ENCODE measurements at regions not wholly inside any gene's neighbourhood (a gene's known extent, or its start where the extent isn't known, plus 50 kb on each side); places are given as distances from the start of the nearest gene placed in this dataset.

DNA sequence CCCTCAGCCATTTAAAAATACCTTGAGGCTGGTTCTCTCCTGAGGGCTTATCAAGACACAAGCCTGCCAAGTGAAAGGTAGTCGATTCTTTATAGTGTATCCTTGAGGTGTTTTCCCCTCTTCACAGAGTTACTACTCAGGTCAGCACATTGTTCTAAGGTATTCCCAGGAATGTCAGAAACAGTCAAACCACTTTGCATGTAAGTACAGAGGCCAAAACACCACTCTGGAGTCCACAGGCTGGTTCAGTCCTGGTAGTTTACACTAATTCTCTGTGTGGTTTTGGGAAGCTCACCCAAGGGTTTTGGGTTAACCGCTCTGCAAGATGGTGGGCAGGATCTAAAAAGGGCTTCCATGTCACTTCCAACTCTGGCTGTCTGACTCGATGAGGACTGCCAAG, 162.3 kb upstream of the PPP2R2B start:
- TF ChIP-seq ARNT (IDR thresholded peaks at IDR 0.05) (no peak), SP1 (IDR thresholded peaks at IDR 0.05) (no peak), ELF4 (IDR thresholded peaks at IDR 0.05) (no peak), FOXK2 (IDR thresholded peaks at IDR 0.05) (no peak), LEF1 (IDR thresholded peaks at IDR 0.05; ENCODE audit: borderline replicate concordance) (no peak), ZNF384 (IDR thresholded peaks at IDR 0.05) (no peak), BHLHE40 (IDR thresholded peaks at IDR 0.05; ENCODE audit: borderline replicate concordance) (no peak), L3MBTL2 (conservative IDR thresholded peaks at IDR 0.05) (no peak), HDGF (IDR thresholded peaks at IDR 0.05; ENCODE audit: borderline replicate concordance) (no peak), CTBP1 (IDR thresholded peaks at IDR 0.05; ENCODE audit: borderline replicate concordance) (no peak), FOXM1 (IDR thresholded peaks at IDR 0.05; ENCODE audit: borderline replicate concordance) (no peak), FOXA1 (IDR thresholded peaks at IDR 0.05) (no peak), SUZ12 (IDR thresholded peaks at IDR 0.05) (no peak), TARDBP (IDR thresholded peaks at IDR 0.05) (no peak), NFRKB (IDR thresholded peaks at IDR 0.05) (no peak)
- TF ChIP-seq, protein P1, sequence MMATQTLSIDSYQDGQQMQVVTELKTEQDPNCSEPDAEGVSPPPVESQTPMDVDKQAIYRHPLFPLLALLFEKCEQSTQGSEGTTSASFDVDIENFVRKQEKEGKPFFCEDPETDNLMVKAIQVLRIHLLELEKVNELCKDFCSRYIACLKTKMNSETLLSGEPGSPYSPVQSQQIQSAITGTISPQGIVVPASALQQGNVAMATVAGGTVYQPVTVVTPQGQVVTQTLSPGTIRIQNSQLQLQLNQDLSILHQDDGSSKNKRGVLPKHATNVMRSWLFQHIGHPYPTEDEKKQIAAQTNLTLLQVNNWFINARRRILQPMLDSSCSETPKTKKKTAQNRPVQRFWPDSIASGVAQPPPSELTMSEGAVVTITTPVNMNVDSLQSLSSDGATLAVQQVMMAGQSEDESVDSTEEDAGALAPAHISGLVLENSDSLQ (IDR thresholded peaks at IDR 0.05): no peak
- POLR2A ChIA-PET: no interaction called here
- no peak for DNase-seq (ENCODE audit: extremely low spot score)
- CTCF ChIA-PET: no interaction called here

DNA sequence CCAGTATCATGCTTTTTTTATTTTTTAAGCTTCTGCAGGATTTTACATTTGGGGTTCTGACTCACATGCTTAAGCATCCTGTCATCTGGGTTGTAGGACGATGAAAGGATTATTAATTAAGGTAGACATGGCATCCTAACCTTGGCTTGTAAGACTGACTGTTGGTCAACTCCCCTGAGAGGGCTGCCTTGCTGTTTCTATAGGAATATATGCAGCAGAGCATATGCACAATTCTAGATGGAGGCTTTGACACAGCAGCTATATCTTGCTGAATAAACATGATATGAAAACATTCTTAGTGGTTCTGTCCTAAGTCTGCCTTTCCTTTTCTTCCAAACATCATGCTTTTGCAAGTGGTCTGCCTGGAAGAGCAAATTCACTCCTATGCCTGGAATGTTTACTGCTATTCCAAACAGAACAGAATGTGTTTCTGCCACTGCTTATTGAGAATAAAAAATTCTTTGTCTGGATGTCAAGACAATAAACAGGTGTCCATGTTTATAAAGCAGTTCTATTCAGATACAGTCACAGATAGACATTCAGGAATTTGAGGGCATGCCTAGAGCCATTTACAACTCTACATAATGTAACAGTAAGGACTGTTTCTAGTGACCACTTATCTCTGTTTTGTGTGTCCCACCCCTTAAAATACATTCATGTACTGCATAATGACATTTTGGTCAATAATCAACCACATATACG, 166.2 kb upstream of the PPP2R2B start:
- no peak for DNase-seq (ENCODE audit: extremely low spot score)
- ChIA-PET CTCF (no interaction called here), POLR2A (no interaction called here)
- TF ChIP-seq SP1 (IDR thresholded peaks at IDR 0.05): no peak
- no peak for TF ChIP-seq BHLHE40 (IDR thresholded peaks at IDR 0.05; ENCODE audit: borderline replicate concordance)
- no peak for TF ChIP-seq ZNF384 (IDR thresholded peaks at IDR 0.05)
- TF ChIP-seq FOXA1 (IDR thresholded peaks at IDR 0.05): no peak
- no peak for TF ChIP-seq TARDBP (IDR thresholded peaks at IDR 0.05)
- no peak for TF ChIP-seq FOXM1 (IDR thresholded peaks at IDR 0.05; ENCODE audit: borderline replicate concordance)
- no peak for TF ChIP-seq CTBP1 (IDR thresholded peaks at IDR 0.05; ENCODE audit: borderline replicate concordance)
- no peak for TF ChIP-seq LEF1 (IDR thresholded peaks at IDR 0.05; ENCODE audit: borderline replicate concordance)
- TF ChIP-seq HDGF (IDR thresholded peaks at IDR 0.05; ENCODE audit: borderline replicate concordance): no peak
- TF ChIP-seq NFRKB (IDR thresholded peaks at IDR 0.05): no peak
- TF ChIP-seq FOXK2 (IDR thresholded peaks at IDR 0.05): no peak
- no peak for TF ChIP-seq ELF4 (IDR thresholded peaks at IDR 0.05)
- no peak for TF ChIP-seq SUZ12 (IDR thresholded peaks at IDR 0.05)
- no peak for TF ChIP-seq ARNT (IDR thresholded peaks at IDR 0.05)
- no peak for TF ChIP-seq L3MBTL2 (conservative IDR thresholded peaks at IDR 0.05)
- TF ChIP-seq, protein P1 (IDR thresholded peaks at IDR 0.05): no peak

DNA sequence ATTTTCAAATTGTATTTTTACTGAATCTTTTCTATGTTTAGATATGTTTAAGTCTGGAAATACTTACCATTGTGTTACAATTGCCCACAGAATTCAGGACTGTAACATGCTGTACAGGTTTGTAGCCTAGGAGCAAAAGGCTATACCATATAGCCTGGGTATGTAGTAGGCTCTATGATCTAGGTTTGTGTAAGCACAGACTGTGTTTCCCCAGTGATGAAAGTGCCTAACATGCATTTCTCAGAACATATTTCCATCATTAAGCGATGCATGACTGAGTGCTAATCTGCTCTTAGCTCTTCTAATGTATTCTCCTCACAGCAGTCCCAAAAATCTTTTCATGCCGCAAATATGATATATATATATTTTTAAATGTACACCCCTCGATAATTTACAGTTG, 166.7 kb upstream of the PPP2R2B start:
- CTCF ChIA-PET: interaction anchor here (0.6 kb wide), 1 partner anchor 511 kb away, joined by 8 read pairs; no protein-coding TSS in a partner anchor

DNA sequence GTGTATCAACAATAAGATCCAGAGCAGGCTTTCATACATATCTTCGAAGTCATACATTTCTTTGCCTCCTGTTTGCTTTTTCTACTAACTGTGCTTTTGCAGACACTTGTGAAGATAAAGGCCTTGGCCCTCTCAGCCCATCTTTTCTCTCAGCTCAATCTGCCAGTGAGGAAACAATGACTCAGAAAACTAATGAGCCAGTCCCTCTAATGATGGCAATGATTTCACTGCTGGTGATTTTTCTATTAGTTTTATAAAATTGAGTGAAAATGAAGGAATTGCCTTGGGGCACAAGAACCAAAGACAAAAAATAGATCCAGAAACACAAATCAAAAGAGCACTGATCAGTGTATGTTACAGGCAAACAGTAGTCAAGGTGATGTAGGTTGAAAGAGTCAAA, 167.7 kb upstream of the PPP2R2B start:
- no peak for DNase-seq (ENCODE audit: extremely low spot score)
- no peak for TF ChIP-seq FOXK2 (IDR thresholded peaks at IDR 0.05)
- TF ChIP-seq SUZ12 (IDR thresholded peaks at IDR 0.05): no peak
- TF ChIP-seq HDGF (IDR thresholded peaks at IDR 0.05; ENCODE audit: borderline replicate concordance): no peak
- no peak for TF ChIP-seq ZNF384 (IDR thresholded peaks at IDR 0.05)
- TF ChIP-seq BHLHE40 (IDR thresholded peaks at IDR 0.05; ENCODE audit: borderline replicate concordance): no peak
- TF ChIP-seq NFRKB (IDR thresholded peaks at IDR 0.05): no peak
- TF ChIP-seq, protein P1 (IDR thresholded peaks at IDR 0.05): no peak
- no peak for TF ChIP-seq CTBP1 (IDR thresholded peaks at IDR 0.05; ENCODE audit: borderline replicate concordance)
- TF ChIP-seq ARNT (IDR thresholded peaks at IDR 0.05): no peak
- ChIA-PET CTCF (no interaction called here), POLR2A (no interaction called here)

More for the DNA sequence above, 166.7 kb upstream of the PPP2R2B start:
- no peak for DNase-seq (ENCODE audit: extremely low spot score)
- TF ChIP-seq L3MBTL2 (conservative IDR thresholded peaks at IDR 0.05) (no peak), ZNF384 (IDR thresholded peaks at IDR 0.05) (no peak), FOXA1 (IDR thresholded peaks at IDR 0.05) (no peak), TARDBP (IDR thresholded peaks at IDR 0.05) (no peak), ELF4 (IDR thresholded peaks at IDR 0.05) (no peak), FOXM1 (IDR thresholded peaks at IDR 0.05; ENCODE audit: borderline replicate concordance) (no peak), ARNT (IDR thresholded peaks at IDR 0.05) (no peak), BHLHE40 (IDR thresholded peaks at IDR 0.05; ENCODE audit: borderline replicate concordance) (no peak), LEF1 (IDR thresholded peaks at IDR 0.05; ENCODE audit: borderline replicate concordance) (no peak), HDGF (IDR thresholded peaks at IDR 0.05; ENCODE audit: borderline replicate concordance) (no peak), FOXK2 (IDR thresholded peaks at IDR 0.05) (no peak), SP1 (IDR thresholded peaks at IDR 0.05) (no peak), SUZ12 (IDR thresholded peaks at IDR 0.05) (no peak), NFRKB (IDR thresholded peaks at IDR 0.05) (no peak), CTBP1 (IDR thresholded peaks at IDR 0.05; ENCODE audit: borderline replicate concordance) (no peak)
- TF ChIP-seq, protein P1 (IDR thresholded peaks at IDR 0.05): no peak
- POLR2A ChIA-PET: no interaction called here

DNA sequence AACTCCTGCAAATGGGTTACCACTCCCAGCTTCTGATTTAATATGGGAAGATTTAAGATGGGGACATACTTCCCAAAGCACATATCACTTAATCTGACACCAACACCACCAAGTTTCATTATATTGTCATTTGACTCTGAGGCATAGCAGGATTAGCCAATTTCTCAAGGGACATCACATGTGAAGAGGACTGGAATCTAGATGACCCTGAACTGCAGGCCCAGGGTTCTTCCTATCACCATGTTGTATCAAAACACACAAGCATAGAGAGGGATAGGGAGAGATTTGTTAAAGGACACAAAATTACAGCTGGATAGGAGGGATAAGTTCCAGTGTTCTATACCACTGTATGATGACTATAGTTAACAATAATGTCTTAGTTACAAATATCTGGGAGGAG, 168.3 kb upstream of the PPP2R2B start:
- POLR2A ChIA-PET: no interaction called here
- no peak for DNase-seq (ENCODE audit: extremely low spot score)
- CTCF ChIA-PET: no interaction called here
- TF ChIP-seq FOXK2 (IDR thresholded peaks at IDR 0.05) (no peak), ZNF384 (IDR thresholded peaks at IDR 0.05) (no peak), SP1 (IDR thresholded peaks at IDR 0.05) (no peak), L3MBTL2 (conservative IDR thresholded peaks at IDR 0.05) (no peak), CTBP1 (IDR thresholded peaks at IDR 0.05; ENCODE audit: borderline replicate concordance) (no peak), ARNT (IDR thresholded peaks at IDR 0.05) (no peak), HDGF (IDR thresholded peaks at IDR 0.05; ENCODE audit: borderline replicate concordance) (no peak), NFRKB (IDR thresholded peaks at IDR 0.05) (no peak), BHLHE40 (IDR thresholded peaks at IDR 0.05; ENCODE audit: borderline replicate concordance) (no peak), FOXA1 (IDR thresholded peaks at IDR 0.05) (no peak), SUZ12 (IDR thresholded peaks at IDR 0.05) (no peak), LEF1 (IDR thresholded peaks at IDR 0.05; ENCODE audit: borderline replicate concordance) (no peak), ELF4 (IDR thresholded peaks at IDR 0.05) (no peak), TARDBP (IDR thresholded peaks at IDR 0.05) (no peak), FOXM1 (IDR thresholded peaks at IDR 0.05; ENCODE audit: borderline replicate concordance) (no peak)
- TF ChIP-seq, protein P1 (IDR thresholded peaks at IDR 0.05): no peak

Measured in HEK293T (cell line).